Ishikawa (cell line): ENCODE measurements at regions not wholly inside any gene's neighbourhood (a gene's known extent, or its start where the extent isn't known, plus 50 kb on each side); places are given as distances from the start of the nearest gene placed in this dataset.

Experiments used
- CEBPB ChIP-seq: IDR thresholded peaks from 2 replicates; pipeline ENCODE4 v1.6.1; 2012
- CREB1 ChIP-seq: IDR thresholded peaks from 2 replicates; pipeline ENCODE4 v1.6.1; 2012; ENCODE audit warnings: low read depth
- EGR1 ChIP-seq: IDR thresholded peaks from 2 replicates; pipeline ENCODE4 v1.6.1; 2012
- EP300 ChIP-seq: IDR thresholded peaks from 2 replicates; pipeline ENCODE4 v1.6.1; 2012; ENCODE audit warnings: borderline replicate concordance
- FOXM1 ChIP-seq: IDR thresholded peaks from 2 replicates; pipeline ENCODE4 v1.6.1; 2012; ENCODE audit warnings: low read depth, borderline replicate concordance
- MAX ChIP-seq: IDR thresholded peaks from 2 replicates; pipeline ENCODE4 v1.6.1; 2012
- NFIC ChIP-seq: IDR thresholded peaks from 2 replicates; pipeline ENCODE4 v1.6.1; 2012
- RAD21 ChIP-seq: IDR thresholded peaks from 2 replicates; pipeline ENCODE4 v1.6.1; 2012; ENCODE audit warnings: low read depth
- REST ChIP-seq: IDR thresholded peaks from 2 replicates; pipeline ENCODE4 v1.6.1; 2012; ENCODE audit warnings: low read depth, mild to moderate bottlenecking
- TAF1 ChIP-seq: IDR thresholded peaks from 2 replicates; pipeline ENCODE4 v1.6.1; 2012; ENCODE audit warnings: low read depth, mild to moderate bottlenecking
- TCF12 ChIP-seq: IDR thresholded peaks from 2 replicates; pipeline ENCODE4 v1.6.1; 2012; ENCODE audit warnings: low read depth
- TEAD4 ChIP-seq: IDR thresholded peaks from 2 replicates; pipeline ENCODE4 v1.6.1; 2012
- USF1 ChIP-seq: IDR thresholded peaks from 2 replicates; pipeline ENCODE4 v1.6.1; 2012
- YY1 ChIP-seq: IDR thresholded peaks from 2 replicates; pipeline ENCODE4 v1.6.1; 2012; ENCODE audit warnings: low read depth
- ZBTB7A ChIP-seq: IDR thresholded peaks from 2 replicates; pipeline ENCODE4 v1.6.1; 2012; ENCODE audit warnings: low read depth

GRCh38 chr11:69894648-69895047 is 75.4 kb upstream of the FGF3 start:
- TF ChIP-seq EGR1: no peak
- TF ChIP-seq TEAD4: no peak
- no peak for TF ChIP-seq RAD21
- TF ChIP-seq USF1: no peak
- TF ChIP-seq EP300: no peak
- TF ChIP-seq CEBPB: no peak
- TF ChIP-seq TCF12: no peak
- no peak for TF ChIP-seq REST
- no peak for TF ChIP-seq FOXM1
- TF ChIP-seq TAF1: no peak
- TF ChIP-seq YY1: no peak
- TF ChIP-seq MAX: no peak

GRCh38 chr11:69896250-69896649 is 77.0 kb upstream of the FGF3 start:
- TF ChIP-seq USF1: no peak
- TF ChIP-seq EP300: no peak
- no peak for TF ChIP-seq RAD21
- no peak for TF ChIP-seq YY1
- TF ChIP-seq TEAD4: no peak
- no peak for TF ChIP-seq TAF1
- TF ChIP-seq NFIC: no peak
- no peak for TF ChIP-seq ZBTB7A
- TF ChIP-seq EGR1: no peak
- TF ChIP-seq MAX: no peak
- no peak for TF ChIP-seq CEBPB

- no peak for TF ChIP-seq REST
- no peak for TF ChIP-seq NFIC
- TF ChIP-seq FOXM1: no peak
- no peak for TF ChIP-seq TEAD4
- TF ChIP-seq CEBPB: no peak
- no peak for TF ChIP-seq MAX
- no peak for TF ChIP-seq CREB1
- no peak for TF ChIP-seq RAD21
- no peak for TF ChIP-seq TCF12
- TF ChIP-seq EP300: no peak
- TF ChIP-seq ZBTB7A: no peak
- no peak for TF ChIP-seq YY1
- TF ChIP-seq EGR1: no peak
- TF ChIP-seq USF1: no peak
- TF ChIP-seq TAF1: no peak
Measured at GRCh38 chr11:69898123-69898522, 78.9 kb upstream of the FGF3 start.

GRCh38 chr11:69899957-69900821 is 81.0 kb upstream of the FGF3 start:
- no peak for TF ChIP-seq ZBTB7A
- no peak for TF ChIP-seq CREB1
- TF ChIP-seq NFIC: peak; percentile 42
- no peak for TF ChIP-seq EGR1
- TF ChIP-seq TCF12: no peak
- TF ChIP-seq TAF1: no peak
- 0 out of 2 replicates have a peak, but pooled peaks have one; percentile 27 for TF ChIP-seq TEAD4

GRCh38 chr11:69902337-69902736 is 83.1 kb upstream of the FGF3 start:
- TF ChIP-seq EP300 (no peak), RAD21 (no peak), ZBTB7A (no peak), TCF12 (no peak), REST (no peak), TEAD4 (no peak), EGR1 (no peak), YY1 (no peak), USF1 (no peak), TAF1 (no peak)
